GM19395 (cell line): ENCODE measurements at regions not wholly inside any gene's neighbourhood (a gene's known extent, or its start where the extent isn't known, plus 50 kb on each side); places are given as distances from the start of the nearest gene placed in this dataset.
"Not testable (repeated sequence)": the region's sequence is repeated elsewhere in the genome, so short reads cannot be mapped to it uniquely, and the experiment has no call there.

Source experiments
- ATAC-seq: cut with Tn5 transposase; IDR thresholded peaks from one replicate; pipeline ENCODE4 v1.9.1; 2021; ENCODE audit warnings: mild to moderate bottlenecking, moderate library complexity; ENCODE audit not compliant: unreplicated experiment

DNA sequence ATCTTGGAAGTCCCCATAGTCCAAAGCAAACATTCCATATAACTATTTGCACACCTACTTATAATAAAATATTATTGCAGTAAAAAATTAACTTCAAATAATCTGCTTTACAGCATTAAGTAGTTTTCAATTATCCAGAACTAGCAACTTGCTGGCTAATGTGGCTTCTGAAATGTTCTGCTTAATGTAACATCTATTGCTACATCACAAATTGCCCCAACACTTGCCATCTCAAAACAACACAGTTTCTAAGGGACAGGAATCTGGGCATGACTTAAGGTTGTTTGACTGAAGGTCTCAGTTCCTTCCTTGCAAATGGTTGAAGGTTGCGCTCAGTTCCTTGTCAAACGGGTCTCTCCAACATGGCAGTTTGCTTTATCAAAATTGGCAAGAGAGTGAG, 378.5 kb upstream of the SEMA3C start:
- no peak for ATAC-seq

DNA sequence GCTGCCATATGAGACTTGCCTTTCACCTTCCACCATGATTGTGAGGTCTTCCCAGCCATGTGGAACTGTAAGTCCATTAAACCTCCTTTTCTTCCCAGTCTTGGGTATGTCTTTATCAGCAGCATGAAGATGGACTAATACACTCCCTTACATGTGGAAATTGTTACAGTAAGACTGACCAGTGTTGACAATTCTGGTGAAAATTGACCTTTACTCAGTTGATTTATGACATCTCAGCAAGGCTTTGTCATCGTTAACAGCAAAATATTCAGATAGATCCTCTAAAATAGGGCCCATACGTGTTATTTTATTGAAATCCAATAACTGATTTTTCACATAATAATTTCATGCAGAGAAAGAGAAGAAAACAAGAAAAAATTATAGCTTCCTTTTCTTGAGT, 377.9 kb upstream of the SEMA3C start:
- ATAC-seq = no peak

DNA sequence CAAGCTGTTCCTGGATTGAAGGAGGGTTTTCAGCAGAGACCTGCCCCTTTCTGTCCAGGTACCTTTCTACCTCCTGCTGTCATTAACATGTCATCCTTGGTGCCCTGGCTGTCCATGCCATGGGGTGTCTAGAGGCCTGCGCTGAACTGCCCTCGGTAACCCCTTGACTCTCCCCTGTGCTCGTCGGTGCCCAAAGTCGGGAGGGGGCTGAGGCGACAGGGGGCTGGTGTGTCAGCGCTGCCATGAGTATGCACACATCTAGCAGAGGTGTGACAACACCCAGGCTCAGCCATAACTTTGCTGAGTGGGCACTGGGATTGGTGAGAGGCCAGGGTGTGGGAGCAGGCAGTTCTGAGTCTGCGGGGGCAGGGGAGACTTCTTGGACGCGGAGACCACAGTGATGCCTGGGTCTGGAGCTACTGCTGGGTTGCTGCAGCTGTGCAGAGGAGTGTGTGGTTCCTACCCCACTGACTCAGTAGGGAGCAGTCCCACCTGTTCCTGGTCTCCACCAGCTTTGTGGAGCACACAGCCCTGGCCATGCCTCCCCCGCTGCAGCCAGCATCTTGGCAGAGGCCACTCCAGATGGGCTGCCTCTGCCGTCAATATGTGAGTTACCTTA, 376.2 kb upstream of the SEMA3C start:
- ATAC-seq = no peak

DNA sequence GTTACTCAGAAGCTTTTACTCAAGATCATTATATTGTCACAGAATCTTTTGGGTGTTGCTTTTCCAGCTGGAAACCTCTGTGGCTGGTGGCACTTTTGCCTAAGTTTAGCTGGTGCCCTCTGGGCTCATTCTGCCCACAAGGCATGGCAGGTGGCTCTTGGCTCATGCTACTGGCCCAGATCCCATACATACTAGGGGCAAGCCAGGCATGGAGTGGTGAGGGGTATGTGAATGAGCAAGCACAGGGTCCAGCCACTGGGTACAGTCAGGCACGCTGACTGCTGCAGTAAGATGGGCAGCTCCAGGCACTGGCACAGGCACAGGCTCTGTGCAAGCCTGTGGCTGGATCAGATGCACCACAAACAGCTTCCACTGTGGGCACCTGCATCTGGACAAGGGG, 375.0 kb upstream of the SEMA3C start:
- no peak for ATAC-seq

DNA sequence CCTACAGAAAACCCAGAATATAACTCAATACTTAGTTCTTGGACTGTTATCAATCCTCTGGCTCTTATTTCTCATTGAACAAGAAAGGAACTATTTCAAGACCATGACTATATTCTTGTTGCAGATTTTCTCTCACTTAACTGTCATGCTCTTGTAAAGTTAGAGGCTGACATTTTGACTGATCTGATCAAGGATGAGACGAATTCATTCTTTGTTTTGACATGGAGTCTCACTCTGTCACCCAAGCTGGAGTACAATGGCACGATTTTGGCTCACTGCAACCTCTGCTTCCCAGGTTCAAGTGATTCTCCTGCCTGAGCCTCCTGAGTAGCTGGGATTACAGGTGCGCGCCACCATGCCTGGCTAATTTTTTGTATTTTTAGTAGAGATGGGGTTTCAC, 367.9 kb upstream of the SEMA3C start:
- not testable (repeated sequence) for ATAC-seq

DNA sequence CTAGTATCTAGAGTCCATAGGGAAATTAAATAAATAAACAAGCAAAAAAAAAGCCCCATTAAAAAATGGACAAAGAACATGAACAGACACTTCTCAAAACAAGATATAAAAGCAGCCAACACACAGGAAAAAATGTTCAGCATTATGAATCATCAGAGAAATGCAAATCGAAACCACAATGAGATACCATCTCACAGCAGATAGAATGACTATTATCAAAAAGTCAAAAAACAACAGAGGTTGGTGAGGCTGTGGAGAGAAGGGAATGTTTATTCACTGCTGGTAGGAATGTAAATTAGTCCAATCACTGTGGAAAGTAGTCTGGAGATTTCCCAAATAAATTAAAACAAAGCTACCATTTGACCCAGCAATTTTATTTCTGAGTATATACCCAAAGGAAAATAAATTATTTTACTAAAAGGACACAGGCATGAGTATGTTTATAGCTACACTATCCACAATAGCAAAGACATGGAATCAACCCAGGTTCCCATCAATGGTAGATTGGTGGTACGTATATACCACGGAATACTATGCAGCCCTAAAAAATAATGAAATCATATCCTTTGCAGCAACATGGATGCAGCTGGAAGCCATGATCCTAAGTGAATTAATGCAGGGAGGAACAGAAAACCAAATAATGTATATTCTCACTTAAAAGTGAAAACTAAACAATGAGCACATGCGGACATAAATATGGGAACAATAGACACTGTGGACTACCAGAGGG, 366.5 kb upstream of the SEMA3C start:
- ATAC-seq = no peak

DNA sequence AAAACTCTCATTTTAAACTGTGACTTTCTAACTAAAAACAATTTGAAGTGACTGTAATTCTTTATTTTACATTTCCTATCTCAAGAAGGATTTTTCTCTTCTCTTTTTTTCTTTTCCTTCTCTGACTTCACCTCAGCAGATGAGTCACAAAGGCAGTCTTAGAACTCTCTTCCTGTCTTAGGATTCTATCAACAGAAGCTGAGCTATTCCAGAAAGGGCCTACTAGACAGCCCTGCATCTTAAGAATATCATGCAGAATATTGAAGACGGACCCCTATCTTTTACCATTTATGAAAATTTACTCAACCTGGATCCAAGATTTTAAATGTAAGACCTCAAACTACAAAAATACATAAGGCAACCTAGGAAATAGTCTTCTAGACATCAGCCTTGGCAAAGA, 365.7 kb upstream of the SEMA3C start:
- ATAC-seq = no peak

DNA sequence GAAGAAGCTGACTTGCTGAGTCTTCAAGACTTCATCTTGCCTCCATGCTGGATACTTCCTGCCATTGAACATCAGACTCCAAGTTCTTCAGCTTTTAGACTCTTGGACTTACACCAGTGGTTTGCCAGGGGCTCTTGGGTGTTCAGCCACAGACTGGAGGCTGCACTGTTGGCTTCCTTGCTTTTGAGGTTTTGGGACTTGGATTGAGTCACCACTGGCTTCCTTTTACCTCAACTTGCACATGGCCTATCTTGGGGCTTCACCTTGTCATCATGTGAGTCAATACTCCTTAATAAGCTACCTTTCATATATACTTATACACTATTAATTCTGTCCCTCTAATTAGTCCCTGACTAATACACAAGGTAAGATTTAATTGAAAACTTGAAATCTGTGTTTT, 361.7 kb upstream of the SEMA3C start:
- no peak for ATAC-seq

DNA sequence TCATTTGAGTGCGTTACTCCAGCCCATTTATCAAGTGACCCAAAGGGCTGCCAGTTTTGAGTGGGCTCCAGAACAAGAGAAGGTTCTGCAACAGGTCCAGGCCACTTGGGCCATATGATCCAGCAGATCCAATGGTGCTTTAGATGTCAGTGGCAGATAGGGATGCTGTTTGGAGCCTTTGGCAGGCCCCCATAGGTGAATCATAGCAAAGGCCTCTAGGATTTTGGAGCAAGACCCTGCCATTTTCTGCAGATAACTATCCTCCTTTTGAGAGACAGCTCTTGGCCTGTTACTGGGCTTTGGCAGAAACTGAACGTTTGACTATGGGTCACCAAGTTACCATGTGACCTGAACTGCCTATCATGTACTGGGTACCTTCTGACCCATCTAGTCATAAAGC, 358.8 kb upstream of the SEMA3C start:
- ATAC-seq = no peak

DNA sequence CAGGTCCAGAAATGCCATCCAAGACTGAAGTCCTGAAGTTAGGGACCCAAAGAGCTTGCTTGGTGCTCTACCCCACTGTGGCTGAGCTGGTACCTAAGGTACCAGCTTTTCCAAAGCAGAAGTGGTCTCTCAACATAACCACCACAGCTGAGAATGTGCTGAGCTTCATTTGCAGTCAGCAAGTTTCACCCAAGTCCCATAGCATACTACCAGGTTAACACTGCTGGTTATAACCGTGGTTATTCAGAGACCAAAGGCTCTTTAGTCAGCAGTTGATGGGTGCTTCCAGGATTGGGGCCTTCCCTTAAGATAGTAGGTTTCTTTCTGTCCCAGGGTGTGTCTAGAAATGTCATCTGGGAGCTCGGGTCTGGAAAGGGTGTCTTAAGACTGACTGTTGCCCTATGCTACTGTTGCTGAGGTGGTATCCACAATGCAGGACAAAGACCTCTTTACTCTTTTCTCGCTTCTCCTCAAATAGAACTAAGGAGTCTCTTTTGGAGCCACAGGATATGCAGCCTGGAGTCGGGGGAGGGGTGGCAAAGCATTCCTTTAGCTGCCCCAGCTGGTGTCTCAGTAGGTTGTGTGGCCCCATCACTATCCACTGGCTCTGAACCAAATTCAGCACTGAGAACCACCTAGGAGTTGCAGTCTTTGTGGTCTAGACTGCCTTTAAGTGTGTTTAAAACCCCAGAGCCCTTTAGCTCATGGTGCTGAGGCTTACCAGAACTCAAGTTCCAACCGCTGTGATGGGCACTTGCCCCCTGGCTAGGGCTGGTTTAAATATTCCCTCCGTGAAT, 354.9 kb upstream of the SEMA3C start:
- no peak for ATAC-seq

DNA sequence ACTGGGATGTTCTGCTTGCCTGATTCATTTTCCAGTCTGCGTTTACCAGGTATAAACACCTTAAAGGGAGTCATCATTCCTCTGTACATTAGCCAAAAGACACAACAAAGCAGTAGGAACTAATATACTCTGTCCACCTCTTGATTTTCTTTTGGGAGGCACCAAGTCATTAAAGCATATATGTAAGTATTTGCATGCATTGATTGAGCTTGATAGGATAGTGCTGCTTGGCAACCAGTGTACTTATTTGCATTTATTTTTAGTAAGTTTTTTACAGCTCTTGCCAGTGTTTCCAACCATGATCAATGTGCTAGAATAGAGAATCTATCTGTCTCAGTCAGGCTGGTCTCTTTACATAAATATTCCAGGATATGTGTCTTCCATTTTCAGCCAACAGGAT, 353.3 kb upstream of the SEMA3C start:
- ATAC-seq = no peak

DNA sequence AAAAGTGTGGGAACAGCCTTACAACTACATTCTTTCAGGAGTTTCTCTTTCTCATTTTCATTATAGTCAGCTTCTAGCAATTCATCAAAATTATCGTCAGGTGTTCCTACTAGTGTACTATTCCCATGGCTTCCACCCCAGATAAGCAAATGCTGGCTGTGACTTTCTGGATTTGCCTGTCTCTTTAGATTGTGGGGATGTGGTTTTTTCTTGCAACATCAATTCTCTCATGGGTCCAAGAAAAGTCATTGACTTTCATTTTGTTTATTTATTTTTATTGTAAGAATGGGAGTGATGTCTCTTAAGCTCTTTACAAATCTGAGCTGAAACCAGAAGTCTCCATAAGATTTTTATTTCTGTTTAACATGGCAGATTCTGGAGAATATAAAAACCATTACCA, 349.7 kb upstream of the SEMA3C start:
- no peak for ATAC-seq

DNA sequence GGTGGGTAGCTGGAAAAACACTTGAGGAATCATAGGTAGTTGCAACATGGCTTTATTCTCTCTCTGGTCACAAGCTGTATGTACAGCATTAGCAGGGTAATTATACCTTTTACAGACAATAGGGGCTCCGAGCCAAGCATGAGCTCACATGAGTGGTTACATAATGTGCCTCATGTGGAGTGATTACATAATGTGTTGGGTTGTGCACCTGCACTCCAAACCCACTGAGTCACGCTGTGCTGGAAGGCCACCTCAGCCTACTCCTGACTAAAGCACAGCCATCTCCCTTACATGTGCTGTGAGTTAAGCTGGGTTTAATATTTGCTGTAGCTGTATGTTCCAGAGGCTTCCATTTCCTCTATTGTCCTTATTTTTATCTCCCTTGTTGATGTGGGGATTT, 348.7 kb upstream of the SEMA3C start:
- no peak for ATAC-seq

DNA sequence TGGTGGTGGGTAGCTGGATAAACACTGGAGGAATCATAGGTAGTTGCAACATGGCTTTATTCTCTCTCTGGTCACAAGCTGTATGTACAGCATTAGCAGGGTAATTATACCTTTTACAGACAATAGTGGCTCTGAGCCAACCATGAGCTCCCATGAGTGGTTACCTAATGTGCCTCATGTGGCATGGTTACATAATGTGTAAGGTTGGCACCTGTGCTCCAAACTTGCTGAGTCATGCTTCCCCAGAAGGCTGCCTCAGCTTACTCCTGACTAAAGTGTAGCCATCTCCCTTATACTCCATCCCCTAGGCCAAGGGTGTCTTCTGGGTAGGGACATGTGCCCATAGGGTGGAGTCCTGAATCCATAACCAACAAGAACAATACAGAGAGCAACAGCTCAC, 345.3 kb upstream of the SEMA3C start:
- ATAC-seq = no peak

DNA sequence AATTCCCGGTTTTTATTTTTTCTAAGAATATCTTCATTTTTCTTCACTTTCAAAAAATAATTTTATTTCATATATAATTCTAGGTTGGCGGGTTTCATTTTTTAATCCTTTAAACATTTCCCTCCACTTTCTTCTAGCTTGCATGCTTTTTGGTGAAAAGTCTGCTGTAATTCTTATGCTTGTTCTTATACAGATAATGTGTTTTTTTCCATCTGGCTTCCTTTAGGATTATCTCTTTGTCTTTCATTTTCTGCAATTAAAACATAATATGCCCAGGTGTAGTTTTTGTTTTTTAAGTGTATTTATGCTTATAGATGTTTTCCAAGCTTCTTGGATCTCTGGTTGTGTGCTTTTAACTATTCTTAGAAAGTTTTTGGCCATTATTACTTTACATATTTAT, 341.3 kb upstream of the SEMA3C start:
- no peak for ATAC-seq

DNA sequence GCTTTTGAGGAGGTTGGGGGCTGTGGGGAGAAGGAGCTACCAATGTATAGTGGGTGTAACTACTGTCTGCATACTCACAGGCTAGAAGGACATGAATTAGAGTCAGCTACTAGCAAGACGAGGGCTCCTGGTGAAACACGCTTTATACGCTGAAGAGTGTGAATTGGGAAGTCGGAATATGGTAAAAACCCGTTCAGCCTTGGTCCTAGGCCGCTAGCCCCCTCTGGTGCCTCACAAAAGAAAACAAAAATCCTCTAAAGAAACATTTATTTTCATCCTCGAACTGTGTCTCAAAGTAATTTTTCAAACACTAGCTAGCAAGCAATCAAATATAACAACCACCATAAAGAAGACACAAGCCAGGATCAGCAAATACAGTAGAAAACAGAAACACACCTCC, 338.1 kb upstream of the SEMA3C start:
- ATAC-seq = no peak

DNA sequence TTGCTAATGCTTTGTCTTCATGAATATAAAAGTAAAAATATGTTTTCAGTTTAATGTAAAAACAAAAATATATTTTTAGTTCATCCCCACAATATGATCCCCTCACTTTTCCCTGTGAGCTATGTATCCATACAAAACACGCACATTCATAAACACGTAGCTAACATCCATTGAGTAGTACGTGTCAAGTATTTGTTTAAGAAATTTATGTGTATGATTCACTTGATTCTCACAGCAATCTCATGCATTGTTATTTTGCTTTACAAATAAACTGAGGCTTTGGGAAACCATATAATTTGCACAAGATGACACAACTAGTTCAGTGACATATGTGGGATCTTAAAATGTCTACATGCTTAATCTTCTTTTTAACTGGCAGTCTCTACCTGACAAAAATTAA, 329.6 kb upstream of the SEMA3C start:
- ATAC-seq = no peak

DNA sequence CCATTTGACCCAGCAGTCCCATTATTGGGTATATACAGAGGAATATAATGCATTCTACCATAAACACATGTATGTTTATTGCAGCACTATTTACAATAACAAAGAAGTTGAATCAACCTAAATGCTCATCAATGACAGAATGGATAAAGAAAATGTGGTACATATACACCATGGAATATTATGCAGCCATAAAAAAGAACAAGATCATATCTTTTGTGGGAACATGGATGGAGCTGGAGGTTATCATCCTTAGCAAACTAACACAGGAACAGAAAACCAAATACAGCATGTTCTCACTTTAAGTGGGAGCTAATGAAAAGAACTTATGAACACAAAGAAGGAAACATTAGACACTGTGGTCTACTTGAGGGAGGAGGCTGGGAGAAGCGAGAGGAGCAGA, 328.5 kb upstream of the SEMA3C start:
- ATAC-seq = not testable (repeated sequence)

DNA sequence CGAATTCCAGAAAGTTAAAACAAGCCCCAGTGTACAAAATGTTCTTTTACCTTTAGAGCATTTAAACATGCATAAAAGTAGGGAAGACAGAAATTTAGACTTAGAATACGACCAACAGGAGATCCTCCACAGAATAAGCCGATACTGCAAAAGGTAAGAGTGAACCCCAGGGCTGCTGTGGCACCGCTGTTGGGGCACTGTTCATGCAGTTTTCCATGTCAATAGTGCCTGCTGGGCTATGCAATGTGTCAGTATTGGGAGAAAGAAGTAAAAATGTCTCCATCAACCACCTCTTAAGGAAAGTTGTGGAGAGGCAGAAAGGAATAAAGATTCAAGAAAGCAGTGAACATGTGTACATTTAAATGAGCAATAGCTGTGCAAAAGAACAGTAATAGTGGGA, 326.5 kb upstream of the SEMA3C start:
- ATAC-seq = no peak

DNA sequence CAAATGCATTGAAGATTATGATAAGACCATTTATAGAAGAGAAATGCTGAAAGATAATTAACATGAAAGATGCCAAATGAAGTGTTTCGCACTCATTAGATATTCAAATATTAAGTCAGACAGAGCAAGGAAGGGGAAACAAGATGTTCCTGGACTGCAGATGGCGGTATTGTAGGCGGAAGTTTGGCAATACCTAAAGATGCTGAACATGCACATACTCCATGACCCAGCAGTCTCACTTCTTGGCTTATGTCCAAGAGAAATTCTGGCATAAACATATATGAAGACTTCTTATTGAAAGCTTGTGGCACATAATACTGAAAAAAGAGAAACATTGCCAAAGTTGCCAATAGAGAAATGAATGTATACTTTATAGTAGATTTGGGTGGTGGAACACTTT, 325.4 kb upstream of the SEMA3C start:
- no peak for ATAC-seq

DNA sequence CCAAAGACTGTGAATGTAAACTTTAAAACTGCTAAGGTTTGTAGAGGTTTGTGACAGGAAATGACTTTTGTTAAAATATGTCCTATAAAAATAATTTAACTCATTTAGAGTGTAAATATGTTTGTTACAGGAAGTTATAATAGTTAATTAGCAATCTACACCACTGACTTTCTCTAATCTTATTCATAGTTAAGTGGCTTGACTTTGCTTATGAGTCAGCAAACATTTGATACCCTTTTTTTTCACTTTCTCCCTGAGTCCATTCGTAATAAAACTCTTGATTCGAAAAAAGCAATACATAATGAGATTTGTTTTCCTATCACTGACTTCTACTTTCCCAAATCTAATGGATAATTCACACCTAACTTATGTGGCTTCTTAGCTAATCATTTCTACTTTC, 317.7 kb upstream of the SEMA3C start:
- no peak for ATAC-seq

DNA sequence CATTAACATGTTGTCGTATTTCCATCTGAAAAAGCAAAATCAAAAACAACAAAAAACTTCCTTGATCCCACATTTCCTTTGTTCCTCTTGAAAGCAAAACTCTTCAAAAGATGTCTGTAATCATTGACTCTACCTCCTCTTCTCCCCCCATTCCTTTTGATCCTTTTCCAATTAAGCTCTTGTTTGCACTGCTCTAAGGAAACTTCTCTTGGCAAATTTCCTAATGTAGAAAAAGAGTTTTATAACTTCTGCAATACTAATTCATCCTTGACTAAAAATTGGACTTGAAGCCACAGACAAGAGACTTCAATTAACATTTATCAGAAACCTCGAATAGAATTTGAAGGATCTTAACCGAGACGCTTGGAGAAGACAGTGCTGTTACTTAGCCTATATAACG, 317.1 kb upstream of the SEMA3C start:
- no peak for ATAC-seq
